Uterus (tissue), 3 donors: ENCODE measurements at regions not wholly inside any gene's neighbourhood (a gene's known extent, or its start where the extent isn't known, plus 50 kb on each side); places are given as distances from the start of the nearest gene placed in this dataset.

Experiments
- DNase-seq, 2 donors: peaks; one replicate each; pipeline ENCODE4 v3.0.0-alpha.2; 2019 to 2020
- H3K27ac ChIP-seq, 2 donors: fragments of 200-600 bp; sonication (generic); 1 replicate in 1 of 2; 2 replicates in 1 of 2; pipeline ENCODE4 v1.5.1; 2016 to 2018
- H3K27me3 ChIP-seq, 2 donors: fragments of 200-600 bp; sonication (generic); one replicate each; pipeline ENCODE4 v1.5.1; 2018 to 2019; ENCODE audit warnings: control low read depth in 1 of 2
- H3K36me3 ChIP-seq, 2 donors: fragments of 200-600 bp; sonication (generic); one replicate each; pipeline ENCODE4 v1.5.1; 2019; ENCODE audit warnings: control low read depth in 1 of 2
- H3K4me1 ChIP-seq, 2 donors: fragments of 200-600 bp; sonication (generic); one replicate each; pipeline ENCODE4 v1.5.1; 2018 to 2019; ENCODE audit warnings: control low read depth in 1 of 2
- H3K4me3 ChIP-seq, 2 donors: fragments of 200-600 bp; sonication (generic); 1 replicate in 1 of 2; 2 replicates in 1 of 2; pipeline ENCODE4 v1.5.1; 2018 to 2019; ENCODE audit warnings: mild to moderate bottlenecking in 1 of 2
- H3K9me3 ChIP-seq, 2 donors: fragments of 200-600 bp; sonication (generic); one replicate each; pipeline ENCODE4 v1.5.1; 2019; ENCODE audit warnings: control low read depth in 1 of 2
- CTCF ChIP-seq, 4 experiments: fragments of 200-600 bp in 2 of 4; fragments of 450-650 bp in 2 of 4; sonication (generic) in 2 of 4; IDR thresholded peaks; one replicate each; pipeline ENCODE4 v1.5.1; 2016 to 2019; ENCODE audit warnings: antibody characterized with exemption in 4 of 4, mild to moderate bottlenecking in 2 of 4, moderate library complexity in 1 of 4
- POLR2A ChIP-seq, 2 donors: fragments of 450-650 bp; IDR thresholded peaks; one replicate each; pipeline ENCODE4 v1.6.1; 2016; ENCODE audit warnings: antibody characterized with exemption in 2 of 2, mild to moderate bottlenecking in 1 of 2, moderate library complexity in 1 of 2
- intact Hi-C: fragments of 100-400 bp; cut with DNase I; formaldehyde crosslinking; loops from one replicate; pipeline ENCODE4 v1.15.1; 2023; ENCODE audit warnings: low total_unique reads
- donor health status: DM: yes; HTN: yes; CAD: no.

- TF ChIP-seq POLR2A (IDR thresholded peaks at IDR 0.05) (no peak), CTCF (IDR thresholded peaks at IDR 0.05) (no peak)
- H3K4me1 ChIP-seq, result no peaks in the 10 kb centered on the region
- H3K27ac ChIP-seq, result no peak overlapping the region
- no peaks in the 10 kb centered on the region for H3K36me3 ChIP-seq
- H3K27me3 ChIP-seq, result no peaks in the 10 kb centered on the region
- no peak for DNase-seq
- no peaks in the 10 kb centered on the region for H3K9me3 ChIP-seq
- intact Hi-C loops, result no loop called here
- H3K4me3 ChIP-seq, result no peak overlapping the region
These were observed 323.8 kb downstream of the AMY1C start for GRCh38 chr1:104073463-104073902.

DNA sequence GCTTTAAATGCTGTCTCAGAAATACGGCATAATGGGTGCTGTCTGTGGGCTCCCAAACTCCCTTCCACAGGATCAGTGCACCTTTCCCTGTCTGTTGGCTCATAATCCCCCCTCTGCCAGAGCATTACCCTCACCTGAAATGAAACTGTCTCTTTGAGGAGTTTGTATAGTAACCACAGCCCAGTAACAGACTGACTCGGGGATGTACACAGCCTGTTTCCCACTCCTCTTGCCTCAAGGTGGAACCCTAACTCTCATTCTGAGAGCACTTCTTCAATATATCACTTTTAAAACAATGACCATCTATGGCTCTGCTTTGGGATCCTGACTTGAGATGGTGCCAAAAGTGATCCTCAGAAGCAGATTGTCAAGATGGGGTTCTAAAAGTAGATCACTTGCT lies 332.5 kb downstream of the AMY1C start:
- Histone ChIP-seq H3K9me3 (no peaks in the 10 kb centered on the region), H3K27ac (no peak overlapping the region), H3K4me3 (no peak overlapping the region), H3K36me3 (no peaks in the 10 kb centered on the region), H3K27me3 (no peaks in the 10 kb centered on the region), H3K4me1 (no peaks in the 10 kb centered on the region)
- DNase-seq, result no peak
- intact Hi-C loops, result no loop called here
- no peak for TF ChIP-seq POLR2A (IDR thresholded peaks at IDR 0.05)
- TF ChIP-seq CTCF (IDR thresholded peaks at IDR 0.05), result no peak

DNA sequence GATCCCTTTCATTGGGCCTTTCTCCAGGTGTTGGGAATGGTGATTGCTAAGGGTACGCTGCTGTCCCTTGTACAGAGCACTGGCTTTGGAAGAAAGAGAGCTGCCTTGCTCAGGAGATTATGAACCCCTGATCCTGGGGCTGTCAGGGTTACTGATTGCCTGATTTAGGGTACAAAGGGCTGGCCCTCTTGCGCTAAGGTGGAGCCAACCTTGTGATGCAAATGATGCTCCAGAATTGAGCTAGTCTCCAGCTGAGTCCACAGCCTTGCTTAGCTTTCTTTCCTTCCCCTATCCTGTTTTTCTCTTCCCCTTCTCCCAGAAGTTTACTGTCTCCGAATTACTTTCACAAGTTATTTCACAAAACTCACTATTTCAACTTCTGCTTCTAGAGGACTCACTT lies 334.7 kb downstream of the AMY1C start:
- intact Hi-C loops, result no loop called here
- H3K4me1 ChIP-seq, result no peaks in the 10 kb centered on the region
- H3K27ac ChIP-seq, result no peak overlapping the region
- DNase-seq, result no peak
- no peaks in the 10 kb centered on the region for H3K9me3 ChIP-seq
- H3K4me3 ChIP-seq, result no peak overlapping the region
- H3K36me3 ChIP-seq, result no peaks in the 10 kb centered on the region
- TF ChIP-seq POLR2A (IDR thresholded peaks at IDR 0.05), result no peak
- TF ChIP-seq CTCF (IDR thresholded peaks at IDR 0.05), result no peak
- no peaks in the 10 kb centered on the region for H3K27me3 ChIP-seq

DNA sequence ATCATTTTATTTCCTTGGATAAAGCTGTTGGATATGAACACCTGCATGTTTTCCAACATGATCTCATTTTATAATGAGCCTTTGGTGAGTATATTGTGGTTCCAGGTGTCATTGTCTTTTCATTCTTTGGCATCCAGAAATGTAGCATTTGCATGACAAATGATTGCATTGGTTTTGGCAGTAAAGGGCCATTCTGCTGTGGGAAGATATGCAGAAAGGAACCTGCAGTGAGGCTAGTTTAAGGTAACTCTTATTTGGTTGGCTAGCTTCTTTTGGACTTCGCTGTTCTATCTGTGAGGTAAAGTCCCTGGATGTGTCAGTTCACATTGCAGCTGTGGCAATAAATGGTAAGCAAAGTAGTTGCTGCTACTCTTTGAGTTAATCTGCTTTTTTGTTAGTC lies 343.0 kb downstream of the AMY1C start:
- Histone ChIP-seq H3K27me3 (no peaks in the 10 kb centered on the region), H3K27ac (no peak overlapping the region), H3K4me3 (no peak overlapping the region), H3K36me3 (no peaks in the 10 kb centered on the region), H3K4me1 (no peaks in the 10 kb centered on the region), H3K9me3 (no peaks in the 10 kb centered on the region)
- intact Hi-C loops, result no loop called here
- no peak for TF ChIP-seq POLR2A (IDR thresholded peaks at IDR 0.05)
- TF ChIP-seq CTCF (IDR thresholded peaks at IDR 0.05), result no peak
- no peak for DNase-seq

DNA sequence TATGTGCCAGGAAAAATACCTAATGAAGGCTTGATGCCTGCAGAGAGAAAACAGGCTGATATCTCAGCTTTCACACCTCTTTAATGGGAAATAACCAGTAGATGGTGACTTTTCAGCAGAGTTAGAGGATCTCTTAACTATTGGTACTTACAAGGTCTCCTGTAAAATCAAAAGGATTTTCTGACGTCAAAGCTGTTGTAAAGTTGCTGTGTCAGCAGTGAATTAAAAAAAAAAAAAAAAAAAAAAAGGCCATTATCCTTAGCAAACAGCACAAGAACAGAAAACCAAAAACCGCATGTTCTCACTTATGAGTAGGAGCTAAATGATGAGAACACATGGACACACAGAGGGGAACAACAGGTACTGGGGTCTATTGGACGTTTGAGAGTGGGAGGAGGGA lies 349.1 kb downstream of the AMY1C start:
- Histone ChIP-seq H3K36me3 (no peaks in the 10 kb centered on the region), H3K4me1 (no peaks in the 10 kb centered on the region), H3K27me3 (no peaks in the 10 kb centered on the region), H3K4me3 (no peak overlapping the region), H3K9me3 (no peaks in the 10 kb centered on the region), H3K27ac (no peak overlapping the region)
- intact Hi-C loops, result no loop called here
- no peak for TF ChIP-seq CTCF (IDR thresholded peaks at IDR 0.05)
- TF ChIP-seq POLR2A (IDR thresholded peaks at IDR 0.05), result no peak
- DNase-seq, result no peak
